PC-9 (cell line): ENCODE measurements at regions not wholly inside any gene's neighbourhood (a gene's known extent, or its start where the extent isn't known, plus 50 kb on each side); places are given as distances from the start of the nearest gene placed in this dataset.
A peak's percentile ranks its signal among the peaks of the same experiment; 100 is the strongest.
"Not testable (repeated sequence)": the region's sequence is repeated elsewhere in the genome, so short reads cannot be mapped to it uniquely, and the experiment has no call there.

Experiments used
- BruUV-seq: library from RNA; stranded (reverse); fragments of 400-500 nt; replicated peaks from 2 replicates; lab custom pipeline; 2021; lab: Mats Ljungman, UMichigan
- CTCF ChIA-PET: fragments of 300-600 bp; sonication (Branson Sonifier 250); formaldehyde crosslinking; loops from one replicate; lab custom pipeline; 2022; ENCODE audit warnings: antibody characterized with exemption; lab: Charles Lee
- POLR2A ChIA-PET: fragments of 300-600 bp; sonication (Branson Sonifier 250); formaldehyde crosslinking; loops from one replicate; lab custom pipeline; 2022; ENCODE audit warnings: antibody characterized with exemption; ENCODE audit not compliant: unreplicated experiment; lab: Charles Lee
- DNase-seq, 2 experiments: peaks; one replicate each; pipeline versions ENCODE4 v3.0.0 to v3.0.0-alpha.2; 2015 to 2022; ENCODE audit warnings: mixed read lengths in 1 of 2
- H2AFZ ChIP-seq: fragments of 200-600 bp; sonication (generic); 2 replicates; pipeline ENCODE4 v1.8.1; 2017; ENCODE audit warnings: antibody characterized with exemption
- H3F3A ChIP-seq: fragments of 200-600 bp; sonication (generic); 2 replicates; pipeline ENCODE4 v1.8.1; 2017; ENCODE audit warnings: antibody characterized with exemption, mild to moderate bottlenecking, low read depth; ENCODE audit not compliant: insufficient read depth
- H3K27ac ChIP-seq: fragments of 200-600 bp; sonication (generic); 2 replicates; pipeline ENCODE4 v1.6.1; 2016; ENCODE audit warnings: mixed run types
- H3K27me3 ChIP-seq: fragments of 200-600 bp; sonication (generic); 2 replicates; pipeline ENCODE4 v1.6.1; 2016; ENCODE audit warnings: low read depth, mixed run types; ENCODE audit not compliant: insufficient read depth
- H3K36me3 ChIP-seq: fragments of 200-600 bp; sonication (generic); 2 replicates; pipeline ENCODE4 v1.6.1; 2016; ENCODE audit warnings: low read depth, mixed run types
- H3K4me1 ChIP-seq: fragments of 200-600 bp; sonication (generic); replicated peaks from 2 replicates; pipeline ENCODE4 v1.6.1; 2016; ENCODE audit warnings: mixed run types; ENCODE audit not compliant: insufficient read depth
- H3K4me2 ChIP-seq: fragments of 200-600 bp; sonication (generic); 2 replicates; pipeline ENCODE4 v1.6.1; 2017; ENCODE audit warnings: mixed run types
- H3K4me3 ChIP-seq: fragments of 200-600 bp; sonication (generic); 2 replicates; pipeline ENCODE4 v1.6.1; 2016; ENCODE audit warnings: mixed run types
- H3K79me2 ChIP-seq: fragments of 200-600 bp; sonication (generic); 2 replicates; pipeline ENCODE4 v1.6.1; 2017; ENCODE audit warnings: low read depth, mixed run types
- H3K9me2 ChIP-seq: fragments of 200-600 bp; sonication (generic); 2 replicates; pipeline ENCODE4 v1.8.1; 2017; ENCODE audit warnings: mild to moderate bottlenecking; ENCODE audit not compliant: insufficient read depth
- H3K9me3 ChIP-seq: fragments of 200-600 bp; sonication (generic); 2 replicates; pipeline ENCODE4 v1.8.1; 2016; ENCODE audit warnings: low read depth; ENCODE audit not compliant: insufficient read depth
- H4K20me1 ChIP-seq: fragments of 200-600 bp; sonication (generic); 2 replicates; pipeline ENCODE4 v1.8.1; 2017; ENCODE audit not compliant: insufficient read depth
- intact Hi-C: fragments of 100-400 bp; cut with micrococcal nuclease; formaldehyde crosslinking; loops from one replicate; pipeline ENCODE4 v1.10.0; 2022; ENCODE audit not compliant: unreplicated experiment

GRCh38 chr16:21372162-21372835, 94.2 kb upstream of the CRYM start:
- H3K79me2 ChIP-seq, BruUV-seq, POLR2A ChIA-PET: not testable (repeated sequence)

GRCh38 chr16:21370791-21371190, 92.7 kb upstream of the CRYM start:
- peak in 1 of 2 experiments; percentile 41 for DNase-seq
- BruUV-seq, POLR2A ChIA-PET, H3K4me1 ChIP-seq, H3F3A ChIP-seq, H3K27ac ChIP-seq, CTCF ChIA-PET, H3K4me2 ChIP-seq, H3K9me2 ChIP-seq, H3K36me3 ChIP-seq, H3K9me3 ChIP-seq, H3K79me2 ChIP-seq, intact Hi-C loops, H3K27me3 ChIP-seq, H4K20me1 ChIP-seq, H2AFZ ChIP-seq, H3K4me3 ChIP-seq: not testable (repeated sequence)

More at GRCh38 chr16:21372162-21372835, 94.2 kb upstream of the CRYM start:
- H3K4me1 ChIP-seq, DNase-seq, H3K4me3 ChIP-seq, H3K9me3 ChIP-seq, H3K36me3 ChIP-seq, H3K27me3 ChIP-seq, H3K4me2 ChIP-seq, H4K20me1 ChIP-seq, CTCF ChIA-PET, H3K27ac ChIP-seq, H3F3A ChIP-seq, H3K9me2 ChIP-seq, intact Hi-C loops, H2AFZ ChIP-seq: not testable (repeated sequence)

DNA sequence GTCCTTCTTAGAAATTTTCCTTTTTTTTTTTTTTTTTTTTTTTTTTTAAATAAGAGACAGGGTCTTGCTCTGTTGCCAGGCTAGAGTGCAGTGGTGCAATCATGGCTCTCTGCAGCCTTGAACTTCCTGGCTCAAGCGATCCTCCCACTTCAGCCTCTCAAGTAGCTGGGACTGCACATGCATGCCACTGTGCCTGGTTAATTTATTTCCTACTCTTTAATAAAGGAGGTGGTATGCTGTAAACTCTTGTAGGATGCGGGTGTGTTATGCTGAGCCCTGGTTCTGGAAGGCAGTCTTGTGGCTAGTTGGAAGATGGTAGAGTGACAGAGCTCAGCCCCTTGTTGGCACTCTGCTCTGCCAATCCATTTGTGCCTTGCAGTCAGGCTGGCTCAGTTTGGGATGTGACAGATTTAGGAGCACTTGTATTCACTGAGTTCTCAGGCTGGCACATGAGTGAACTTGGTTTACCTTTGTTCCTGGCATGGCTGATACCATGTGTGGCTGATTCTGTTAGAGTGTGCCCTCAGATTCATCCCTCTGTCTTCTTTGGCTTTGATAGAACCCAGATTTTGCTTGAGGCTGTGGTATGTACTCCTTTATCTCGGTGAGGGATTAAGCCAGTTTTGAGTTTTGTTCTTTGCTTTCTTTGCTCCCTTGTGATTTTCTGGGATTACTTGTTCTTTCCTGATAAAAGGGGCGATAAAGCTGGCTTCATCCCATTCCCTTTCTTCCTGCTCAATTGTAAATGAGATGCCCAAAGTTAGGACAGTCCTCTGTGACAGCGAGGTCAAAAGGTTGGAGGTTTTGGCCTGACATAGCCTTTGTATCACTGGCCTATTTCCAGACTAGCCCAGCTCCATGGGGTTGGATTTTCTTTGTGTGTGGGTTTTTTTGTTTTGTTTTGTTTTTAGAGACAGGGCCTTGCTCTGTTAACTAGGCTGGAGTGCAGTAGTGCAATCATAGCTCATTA, 91.2 kb upstream of the CRYM start:
- CTCF ChIA-PET = interaction anchor here (0.6 kb wide), 1 partner anchor 1806 kb away, joined by 18 read pairs; no protein-coding TSS in a partner anchor
- BruUV-seq, H3K27me3 ChIP-seq, H4K20me1 ChIP-seq, intact Hi-C loops, H3K36me3 ChIP-seq, H3K4me2 ChIP-seq, POLR2A ChIA-PET, H3F3A ChIP-seq, H2AFZ ChIP-seq, H3K9me2 ChIP-seq, H3K4me3 ChIP-seq, H3K79me2 ChIP-seq, H3K4me1 ChIP-seq, H3K27ac ChIP-seq, H3K9me3 ChIP-seq, DNase-seq: not testable (repeated sequence)

GRCh38 chr16:21367733-21368421, 89.8 kb upstream of the CRYM start:
- H3K27me3 ChIP-seq, H3K36me3 ChIP-seq, H3K4me3 ChIP-seq, BruUV-seq, POLR2A ChIA-PET, H3K27ac ChIP-seq, intact Hi-C loops, DNase-seq, H4K20me1 ChIP-seq, H3F3A ChIP-seq, H2AFZ ChIP-seq, CTCF ChIA-PET, H3K79me2 ChIP-seq, H3K4me2 ChIP-seq, H3K9me3 ChIP-seq, H3K9me2 ChIP-seq: not testable (repeated sequence)
- H3K4me1 ChIP-seq = peaks cover 11% of the 10 kb centered on the region

DNA sequence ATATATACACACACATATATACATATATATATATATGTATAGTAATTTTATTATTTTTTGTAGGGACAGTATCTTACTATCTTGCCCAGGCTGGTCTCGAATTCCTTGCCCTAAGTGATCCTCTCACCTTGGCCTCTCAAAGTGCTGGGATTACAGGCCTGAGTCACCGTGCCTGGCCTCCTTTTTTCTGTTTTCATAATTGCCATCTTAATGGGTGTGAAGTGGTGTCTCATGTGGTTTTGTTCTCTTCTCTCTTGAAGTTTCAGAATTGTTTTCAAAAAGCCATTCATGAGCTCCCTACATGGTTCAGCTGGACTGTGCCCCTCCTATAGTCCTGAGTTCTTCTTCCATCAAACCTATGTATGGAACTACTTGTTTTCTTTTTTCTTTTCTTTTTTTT, 88.9 kb upstream of the CRYM start:
- H3K9me3 ChIP-seq, H3F3A ChIP-seq, H3K27ac ChIP-seq, H3K27me3 ChIP-seq, H2AFZ ChIP-seq, H3K79me2 ChIP-seq, H3K36me3 ChIP-seq, H3K4me3 ChIP-seq, H3K9me2 ChIP-seq, POLR2A ChIA-PET, CTCF ChIA-PET, intact Hi-C loops, BruUV-seq, H4K20me1 ChIP-seq, H3K4me2 ChIP-seq, DNase-seq: not testable (repeated sequence)
- peaks cover 11% of the 10 kb centered on the region for H3K4me1 ChIP-seq

GRCh38 chr16:21365541-21365940, 87.5 kb upstream of the CRYM start:
- POLR2A ChIA-PET, H3K9me3 ChIP-seq, CTCF ChIA-PET, H4K20me1 ChIP-seq, intact Hi-C loops, H3K4me2 ChIP-seq, H3K27ac ChIP-seq, BruUV-seq, H2AFZ ChIP-seq, H3K9me2 ChIP-seq, H3K27me3 ChIP-seq, H3K79me2 ChIP-seq, DNase-seq, H3K36me3 ChIP-seq, H3K4me3 ChIP-seq, H3F3A ChIP-seq: not testable (repeated sequence)
- H3K4me1 ChIP-seq = peaks cover 11% of the 10 kb centered on the region
